ENCODE measurements at regions not wholly inside any gene's neighbourhood (a gene's known extent, or its start where the extent isn't known, plus 50 kb on each side); places are given as distances from the start of the nearest gene placed in this dataset.

DNA sequence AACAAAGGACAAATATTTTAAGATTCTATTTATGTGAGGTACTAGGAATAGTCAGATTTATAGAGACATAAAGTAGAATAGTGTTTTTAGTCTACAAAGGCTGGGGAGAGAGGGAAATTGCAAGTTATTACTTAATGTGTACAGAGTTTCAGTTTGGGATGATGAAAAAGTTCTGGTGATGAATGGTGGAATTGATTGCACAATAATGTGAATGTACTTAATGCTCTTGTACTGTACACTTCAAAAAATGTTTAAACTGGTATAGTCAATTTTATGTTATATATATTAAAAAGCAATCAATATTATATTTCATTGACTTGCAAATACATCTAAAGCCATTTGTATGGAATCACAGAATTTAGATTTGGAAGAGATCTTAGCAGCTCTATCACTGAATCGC, 213.4 kb downstream of the PPP1R3A start:
- no peak overlapping the region for H3K9ac ChIP-seq (ENCODE audit: low read depth in 1 of 2, low read length in 2 of 2)
- no peak for DNase-seq (ENCODE audit: low spot score)
- no peaks in the 10 kb centered on the region for H3K36me3 ChIP-seq (ENCODE audit: control insufficient read depth in 4 of 4, insufficient read depth in 3 of 4, low read depth in 1 of 4, low read length in 3 of 4)
- 86% methylated on average over 1 of the region's 1 CpG for WGBS
- H3K27ac ChIP-seq (ENCODE audit: low read depth in 1 of 2, low read length in 2 of 2): no peak overlapping the region
- H3K4me3 ChIP-seq (ENCODE audit: low read depth in 1 of 3, low read length in 3 of 3): no peak overlapping the region
- no peak for TF ChIP-seq TAF1 (conservative IDR thresholded peaks at IDR 0.05)
- TF ChIP-seq RAD21 (IDR thresholded peaks at IDR 0.05): no peak
- no peak for TF ChIP-seq FOXA1 (IDR thresholded peaks at IDR 0.05)
- TF ChIP-seq NR2F2 (IDR thresholded peaks at IDR 0.05): no peak
- TF ChIP-seq HNF4A (conservative IDR thresholded peaks at IDR 0.05): no peak
- TF ChIP-seq JUND (IDR thresholded peaks at IDR 0.05): no peak
- TF ChIP-seq, protein P1, sequence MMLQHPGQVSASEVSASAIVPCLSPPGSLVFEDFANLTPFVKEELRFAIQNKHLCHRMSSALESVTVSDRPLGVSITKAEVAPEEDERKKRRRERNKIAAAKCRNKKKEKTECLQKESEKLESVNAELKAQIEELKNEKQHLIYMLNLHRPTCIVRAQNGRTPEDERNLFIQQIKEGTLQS (IDR thresholded peaks at IDR 0.05): no peak
- TF ChIP-seq, protein P2, sequence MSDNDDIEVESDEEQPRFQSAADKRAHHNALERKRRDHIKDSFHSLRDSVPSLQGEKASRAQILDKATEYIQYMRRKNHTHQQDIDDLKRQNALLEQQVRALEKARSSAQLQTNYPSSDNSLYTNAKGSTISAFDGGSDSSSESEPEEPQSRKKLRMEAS (IDR thresholded peaks at IDR 0.05): no peak
- TF ChIP-seq EGR1 (IDR thresholded peaks at IDR 0.05; ENCODE audit: low read depth in 2 of 2): no peak
- no peak for TF ChIP-seq FOXA2 (IDR thresholded peaks at IDR 0.05)
- TF ChIP-seq, protein P3, sequence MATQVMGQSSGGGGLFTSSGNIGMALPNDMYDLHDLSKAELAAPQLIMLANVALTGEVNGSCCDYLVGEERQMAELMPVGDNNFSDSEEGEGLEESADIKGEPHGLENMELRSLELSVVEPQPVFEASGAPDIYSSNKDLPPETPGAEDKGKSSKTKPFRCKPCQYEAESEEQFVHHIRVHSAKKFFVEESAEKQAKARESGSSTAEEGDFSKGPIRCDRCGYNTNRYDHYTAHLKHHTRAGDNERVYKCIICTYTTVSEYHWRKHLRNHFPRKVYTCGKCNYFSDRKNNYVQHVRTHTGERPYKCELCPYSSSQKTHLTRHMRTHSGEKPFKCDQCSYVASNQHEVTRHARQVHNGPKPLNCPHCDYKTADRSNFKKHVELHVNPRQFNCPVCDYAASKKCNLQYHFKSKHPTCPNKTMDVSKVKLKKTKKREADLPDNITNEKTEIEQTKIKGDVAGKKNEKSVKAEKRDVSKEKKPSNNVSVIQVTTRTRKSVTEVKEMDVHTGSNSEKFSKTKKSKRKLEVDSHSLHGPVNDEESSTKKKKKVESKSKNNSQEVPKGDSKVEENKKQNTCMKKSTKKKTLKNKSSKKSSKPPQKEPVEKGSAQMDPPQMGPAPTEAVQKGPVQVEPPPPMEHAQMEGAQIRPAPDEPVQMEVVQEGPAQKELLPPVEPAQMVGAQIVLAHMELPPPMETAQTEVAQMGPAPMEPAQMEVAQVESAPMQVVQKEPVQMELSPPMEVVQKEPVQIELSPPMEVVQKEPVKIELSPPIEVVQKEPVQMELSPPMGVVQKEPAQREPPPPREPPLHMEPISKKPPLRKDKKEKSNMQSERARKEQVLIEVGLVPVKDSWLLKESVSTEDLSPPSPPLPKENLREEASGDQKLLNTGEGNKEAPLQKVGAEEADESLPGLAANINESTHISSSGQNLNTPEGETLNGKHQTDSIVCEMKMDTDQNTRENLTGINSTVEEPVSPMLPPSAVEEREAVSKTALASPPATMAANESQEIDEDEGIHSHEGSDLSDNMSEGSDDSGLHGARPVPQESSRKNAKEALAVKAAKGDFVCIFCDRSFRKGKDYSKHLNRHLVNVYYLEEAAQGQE (IDR thresholded peaks at IDR 0.05): no peak
- no peak for TF ChIP-seq YY1 (IDR thresholded peaks at IDR 0.05)
- TF ChIP-seq GABPA (IDR thresholded peaks at IDR 0.05 in 1 of 2, conservative IDR thresholded peaks at IDR 0.05 in 1 of 2): no peak
- TF ChIP-seq RXRA (IDR thresholded peaks at IDR 0.05): no peak
- TF ChIP-seq, protein P4, sequence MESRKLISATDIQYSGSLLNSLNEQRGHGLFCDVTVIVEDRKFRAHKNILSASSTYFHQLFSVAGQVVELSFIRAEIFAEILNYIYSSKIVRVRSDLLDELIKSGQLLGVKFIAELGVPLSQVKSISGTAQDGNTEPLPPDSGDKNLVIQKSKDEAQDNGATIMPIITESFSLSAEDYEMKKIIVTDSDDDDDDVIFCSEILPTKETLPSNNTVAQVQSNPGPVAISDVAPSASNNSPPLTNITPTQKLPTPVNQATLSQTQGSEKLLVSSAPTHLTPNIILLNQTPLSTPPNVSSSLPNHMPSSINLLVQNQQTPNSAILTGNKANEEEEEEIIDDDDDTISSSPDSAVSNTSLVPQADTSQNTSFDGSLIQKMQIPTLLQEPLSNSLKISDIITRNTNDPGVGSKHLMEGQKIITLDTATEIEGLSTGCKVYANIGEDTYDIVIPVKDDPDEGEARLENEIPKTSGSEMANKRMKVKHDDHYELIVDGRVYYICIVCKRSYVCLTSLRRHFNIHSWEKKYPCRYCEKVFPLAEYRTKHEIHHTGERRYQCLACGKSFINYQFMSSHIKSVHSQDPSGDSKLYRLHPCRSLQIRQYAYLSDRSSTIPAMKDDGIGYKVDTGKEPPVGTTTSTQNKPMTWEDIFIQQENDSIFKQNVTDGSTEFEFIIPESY (IDR thresholded peaks at IDR 0.05): no peak
- TF ChIP-seq, protein P5, sequence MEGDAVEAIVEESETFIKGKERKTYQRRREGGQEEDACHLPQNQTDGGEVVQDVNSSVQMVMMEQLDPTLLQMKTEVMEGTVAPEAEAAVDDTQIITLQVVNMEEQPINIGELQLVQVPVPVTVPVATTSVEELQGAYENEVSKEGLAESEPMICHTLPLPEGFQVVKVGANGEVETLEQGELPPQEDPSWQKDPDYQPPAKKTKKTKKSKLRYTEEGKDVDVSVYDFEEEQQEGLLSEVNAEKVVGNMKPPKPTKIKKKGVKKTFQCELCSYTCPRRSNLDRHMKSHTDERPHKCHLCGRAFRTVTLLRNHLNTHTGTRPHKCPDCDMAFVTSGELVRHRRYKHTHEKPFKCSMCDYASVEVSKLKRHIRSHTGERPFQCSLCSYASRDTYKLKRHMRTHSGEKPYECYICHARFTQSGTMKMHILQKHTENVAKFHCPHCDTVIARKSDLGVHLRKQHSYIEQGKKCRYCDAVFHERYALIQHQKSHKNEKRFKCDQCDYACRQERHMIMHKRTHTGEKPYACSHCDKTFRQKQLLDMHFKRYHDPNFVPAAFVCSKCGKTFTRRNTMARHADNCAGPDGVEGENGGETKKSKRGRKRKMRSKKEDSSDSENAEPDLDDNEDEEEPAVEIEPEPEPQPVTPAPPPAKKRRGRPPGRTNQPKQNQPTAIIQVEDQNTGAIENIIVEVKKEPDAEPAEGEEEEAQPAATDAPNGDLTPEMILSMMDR (IDR thresholded peaks at IDR 0.05; ENCODE audit: low read depth, low read length, missing input control): no peak
- TF ChIP-seq SP1 (IDR thresholded peaks at IDR 0.05): no peak
- no peak for TF ChIP-seq HNF4G (IDR thresholded peaks at IDR 0.05)
- no peaks in the 10 kb centered on the region for H3K27me3 ChIP-seq (ENCODE audit: control insufficient read depth in 4 of 4, insufficient read depth in 4 of 4, low read length in 3 of 4)
- H3K9me3 ChIP-seq (ENCODE audit: control insufficient read depth in 4 of 4, low read length in 3 of 4): no peaks in the 10 kb centered on the region
- no peaks in the 10 kb centered on the region for H3K4me1 ChIP-seq (ENCODE audit: control insufficient read depth in 4 of 4, insufficient read depth in 4 of 4, low read length in 3 of 4)

Data from liver (tissue), 8 donors.